KMS-11 (cell line): ENCODE measurements at regions not wholly inside any gene's neighbourhood (a gene's known extent, or its start where the extent isn't known, plus 50 kb on each side); places are given as distances from the start of the nearest gene placed in this dataset.

Experiments used
- H2AFZ ChIP-seq: fragments of 200-600 bp; sonication (generic); 2 replicates; pipeline ENCODE4 v1.6.1; 2016; ENCODE audit warnings: antibody characterized with exemption, mixed run types, low read depth
- H3K27ac ChIP-seq: fragments of 200-600 bp; sonication (generic); 2 replicates; pipeline ENCODE4 v1.6.1; 2016; ENCODE audit warnings: mild to moderate bottlenecking, mixed run types
- H3K27me3 ChIP-seq: fragments of 200-600 bp; sonication (generic); 2 replicates; pipeline ENCODE4 v1.6.1; 2017; ENCODE audit warnings: mild to moderate bottlenecking, low read depth, mixed run types, moderate library complexity; ENCODE audit not compliant: insufficient read depth
- H3K36me3 ChIP-seq: fragments of 200-600 bp; sonication (generic); 2 replicates; pipeline ENCODE4 v1.6.1; 2017; ENCODE audit warnings: mild to moderate bottlenecking, mixed run types; ENCODE audit not compliant: insufficient read depth
- H3K4me1 ChIP-seq: fragments of 200-600 bp; sonication (generic); 2 replicates; pipeline ENCODE4 v1.6.1; 2016; ENCODE audit warnings: mild to moderate bottlenecking, low read depth, mixed run types; ENCODE audit not compliant: poor library complexity, severe bottlenecking
- H3K4me2 ChIP-seq: fragments of 200-600 bp; sonication (generic); 2 replicates; pipeline ENCODE4 v1.7.0; 2016; ENCODE audit warnings: mild to moderate bottlenecking, mixed run types
- H3K4me3 ChIP-seq: fragments of 200-600 bp; sonication (generic); IDR thresholded peaks from 2 replicates; pipeline ENCODE4 v1.6.1; 2017; ENCODE audit warnings: low read depth, low read length, mixed read lengths; ENCODE audit not compliant: insufficient read depth
- H3K79me2 ChIP-seq: fragments of 200-600 bp; sonication (generic); 2 replicates; pipeline ENCODE4 v1.6.1; 2016; ENCODE audit warnings: low read depth, mixed run types; ENCODE audit not compliant: insufficient read depth
- H3K9ac ChIP-seq: fragments of 200-600 bp; sonication (generic); 2 replicates; pipeline ENCODE4 v1.6.1; 2016; ENCODE audit warnings: mild to moderate bottlenecking, mixed run types
- H4K20me1 ChIP-seq: fragments of 200-600 bp; sonication (generic); 2 replicates; pipeline ENCODE4 v1.6.1; 2016; ENCODE audit warnings: mild to moderate bottlenecking, mixed run types; ENCODE audit not compliant: insufficient read depth
- CTCF ChIP-seq: fragments of 200-600 bp; sonication (generic); conservative IDR thresholded peaks from 2 replicates; pipeline ENCODE4 v1.6.1; 2017; ENCODE audit warnings: low read depth, mild to moderate bottlenecking, antibody characterized with exemption, low read length, moderate library complexity, mixed read lengths

DNA sequence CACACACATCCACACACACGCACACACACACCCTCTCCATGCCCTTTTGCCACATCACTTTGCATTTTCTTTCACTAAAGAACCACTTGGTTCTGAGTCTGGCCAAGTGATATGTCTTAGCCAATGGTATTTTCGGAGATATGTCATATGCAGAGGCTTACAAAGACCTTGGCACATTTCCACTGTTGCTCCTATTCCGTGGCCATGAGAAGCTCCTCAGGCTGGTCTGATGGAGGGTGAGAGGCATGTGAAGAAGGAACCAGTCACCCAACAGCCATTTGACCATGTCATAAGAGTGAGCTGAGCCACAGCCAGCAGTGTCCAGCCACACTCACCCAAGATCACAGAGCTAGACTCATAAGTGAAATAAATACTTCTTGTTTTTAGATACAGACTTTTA, 212.6 kb upstream of the NAV2 start:
- H3K9ac ChIP-seq, result no peak overlapping the region

GRCh38 chr11:19499026-19499669, 213.5 kb upstream of the NAV2 start:
- H3K4me3 ChIP-seq, result no peak overlapping the region
- H3K27ac ChIP-seq, result no peak overlapping the region
- H3K27me3 ChIP-seq, result no peaks in the 10 kb centered on the region
- H3K79me2 ChIP-seq, result no peaks in the 10 kb centered on the region
- peaks cover 6% of the 10 kb centered on the region for H3K4me1 ChIP-seq
- H2AFZ ChIP-seq, result no peak overlapping the region
- TF ChIP-seq CTCF, result no peak
- H3K36me3 ChIP-seq, result no peaks in the 10 kb centered on the region
- H3K9ac ChIP-seq, result no peak overlapping the region
- H4K20me1 ChIP-seq, result no peaks in the 10 kb centered on the region
- H3K4me2 ChIP-seq, result no peak overlapping the region

More for the DNA sequence above, 212.6 kb upstream of the NAV2 start:
- Histone ChIP-seq H3K27ac (no peak overlapping the region), H3K79me2 (no peaks in the 10 kb centered on the region), H2AFZ (no peak overlapping the region), H3K4me2 (no peak overlapping the region), H3K4me3 (no peak overlapping the region), H4K20me1 (no peaks in the 10 kb centered on the region), H3K4me1 (peaks cover 6% of the 10 kb centered on the region), H3K27me3 (no peaks in the 10 kb centered on the region), H3K36me3 (no peaks in the 10 kb centered on the region)
- TF ChIP-seq CTCF, result no peak

GRCh38 chr11:19493446-19494213, 219.0 kb upstream of the NAV2 start:
- Histone ChIP-seq H2AFZ (no peak overlapping the region), H3K4me1 (peaks cover under 1% of the 10 kb centered on the region), H3K27ac (no peak overlapping the region), H3K36me3 (no peaks in the 10 kb centered on the region), H3K27me3 (no peaks in the 10 kb centered on the region), H4K20me1 (no peaks in the 10 kb centered on the region), H3K4me3 (no peak overlapping the region), H3K9ac (no peak overlapping the region), H3K79me2 (no peaks in the 10 kb centered on the region), H3K4me2 (no peak overlapping the region)
- TF ChIP-seq CTCF, result no peak

- Histone ChIP-seq H3K27ac (no peak overlapping the region), H3K4me2 (no peak overlapping the region), H2AFZ (no peak overlapping the region), H3K79me2 (no peaks in the 10 kb centered on the region), H3K9ac (no peak overlapping the region), H3K36me3 (no peaks in the 10 kb centered on the region), H3K27me3 (no peaks in the 10 kb centered on the region), H3K4me1 (no peaks in the 10 kb centered on the region), H4K20me1 (no peaks in the 10 kb centered on the region), H3K4me3 (no peak overlapping the region)
- no peak for TF ChIP-seq CTCF
Measured at GRCh38 chr11:19482319-19483100, 230.1 kb upstream of the NAV2 start.
